Sigmoid colon (tissue), 6 donors: ENCODE measurements at regions not wholly inside any gene's neighbourhood (a gene's known extent, or its start where the extent isn't known, plus 50 kb on each side); places are given as distances from the start of the nearest gene placed in this dataset.

Experiments used
- DNase-seq: peaks from one replicate; pipeline ENCODE4 v3.0.0-alpha.2; 2019
- H3K27ac ChIP-seq, 4 donors: fragments of 200-600 bp; sonication (generic); one replicate each; pipeline ENCODE4 v1.5.1; 2016 to 2019; ENCODE audit warnings: mild to moderate bottlenecking in 1 of 4
- H3K27me3 ChIP-seq, 3 donors: fragments of 200-600 bp; sonication (generic); one replicate each; pipeline ENCODE4 v1.5.1; 2019; ENCODE audit warnings: mild to moderate bottlenecking in 1 of 3
- H3K36me3 ChIP-seq, 4 donors: fragments of 200-600 bp; sonication (generic); one replicate each; pipeline ENCODE4 v1.5.1; 2016 to 2019
- H3K4me1 ChIP-seq, 4 donors: fragments of 200-600 bp; sonication (generic); one replicate each; pipeline ENCODE4 v1.5.1; 2017 to 2019
- H3K4me3 ChIP-seq, 4 donors: fragments of 200-600 bp; sonication (generic); one replicate each; pipeline ENCODE4 v1.5.1; 2017 to 2019; ENCODE audit warnings: mild to moderate bottlenecking in 2 of 4, moderate library complexity in 1 of 4
- H3K9me3 ChIP-seq, 4 donors: fragments of 200-600 bp in 3 of 4; sonication (generic) in 3 of 4; one replicate each; pipeline versions ENCODE4 v1.5.1 to v1.6.1; 2013 to 2019
- CTCF ChIP-seq, 4 experiments: fragments of 450-650 bp in 3 of 4; fragments of 200-600 bp in 1 of 4; IDR thresholded peaks; one replicate each; pipeline ENCODE4 v1.5.1; 2016 to 2019; ENCODE audit warnings: antibody characterized with exemption in 4 of 4, mild to moderate bottlenecking in 3 of 4, moderate library complexity in 2 of 4
- EP300 ChIP-seq, 4 donors: sonication (generic); formaldehyde crosslinking; IDR thresholded peaks; one replicate each; pipeline ENCODE4 v1.6.1; 2017; ENCODE audit warnings: antibody characterized with exemption in 4 of 4
- POLR2A ChIP-seq, 2 donors: fragments of 450-650 bp; IDR thresholded peaks; one replicate each; pipeline ENCODE4 v1.6.1; 2016; ENCODE audit warnings: antibody characterized with exemption in 2 of 2, mild to moderate bottlenecking in 2 of 2, moderate library complexity in 2 of 2
- POLR2AphosphoS5 ChIP-seq, 4 donors: sonication (generic); formaldehyde crosslinking; IDR thresholded peaks; one replicate each; pipeline ENCODE4 v1.6.1; 2017; ENCODE audit warnings: antibody characterized with exemption in 4 of 4
- WGBS, 2 donors: extraction: QIAGEN DNeasy Blood & Tissue Kit; methylation state at CpG; one replicate each; pipeline ENCODE4 v1.1.7; 2013; 5-methylcytosine and 5-hydroxymethylcytosine counted together
- intact Hi-C: fragments of 100-400 bp; cut with DNase I; formaldehyde crosslinking; loops from one replicate; pipeline ENCODE4 v1.15.1; 2023
- donor health status: healthy with polysubstance abuse.
- donor health status: healthy.

- Histone ChIP-seq H3K9me3 (no peaks in the 10 kb centered on the region), H3K4me1 (no peaks in the 10 kb centered on the region), H3K36me3 (no peaks in the 10 kb centered on the region), H3K27ac (no peak overlapping the region), H3K4me3 (no peak overlapping the region), H3K27me3 (peaks cover 0 to 3% (median 0%) of the 10 kb centered on the region in 3 donors)
- no peak for DNase-seq
- intact Hi-C loops = no loop called here
- WGBS, 2 donors = 70 to 80% methylated on average over 4 of the region's 4 CpGs
- TF ChIP-seq EP300 (IDR thresholded peaks at IDR 0.05) = no peak
- TF ChIP-seq POLR2AphosphoS5 (IDR thresholded peaks at IDR 0.05) = no peak
- TF ChIP-seq POLR2A (IDR thresholded peaks at IDR 0.05) = no peak
- TF ChIP-seq CTCF (IDR thresholded peaks at IDR 0.05) = no peak
These were observed 281.2 kb downstream of the SKAP2 start for GRCh38 chr7:26583094-26583648.

GRCh38 chr7:26584326-26584725, 280.1 kb downstream of the SKAP2 start:
- no peaks in the 10 kb centered on the region for H3K9me3 ChIP-seq
- no peak for TF ChIP-seq POLR2A (IDR thresholded peaks at IDR 0.05)
- no peak for TF ChIP-seq POLR2AphosphoS5 (IDR thresholded peaks at IDR 0.05)
- TF ChIP-seq CTCF (IDR thresholded peaks at IDR 0.05) = no peak
- no peak for TF ChIP-seq EP300 (IDR thresholded peaks at IDR 0.05)
- WGBS, 2 donors = 80 to 91% methylated on average over 2 of the region's 2 CpGs
- H3K4me1 ChIP-seq = no peaks in the 10 kb centered on the region
- no peaks in the 10 kb centered on the region for H3K36me3 ChIP-seq
- no peak overlapping the region for H3K27ac ChIP-seq
- peaks cover 0 to 3% (median 0%) of the 10 kb centered on the region in 3 donors for H3K27me3 ChIP-seq
- intact Hi-C loops = no loop called here
- H3K4me3 ChIP-seq = no peak overlapping the region
- DNase-seq = no peak

- DNase-seq = no peak
- Histone ChIP-seq H3K9me3 (no peaks in the 10 kb centered on the region), H3K36me3 (no peaks in the 10 kb centered on the region), H3K4me3 (no peak overlapping the region), H3K27ac (no peak overlapping the region), H3K4me1 (no peaks in the 10 kb centered on the region), H3K27me3 (peaks cover 0 to 3% (median 0%) of the 10 kb centered on the region in 3 donors)
- 16 to 57% methylated on average over 9 of the region's 9 CpGs for WGBS, 2 donors
- TF ChIP-seq EP300 (IDR thresholded peaks at IDR 0.05) (no peak), POLR2AphosphoS5 (IDR thresholded peaks at IDR 0.05) (no peak), CTCF (IDR thresholded peaks at IDR 0.05) (no peak), POLR2A (IDR thresholded peaks at IDR 0.05) (no peak)
- intact Hi-C loops = no loop called here
These were observed 279.3 kb downstream of the SKAP2 start for GRCh38 chr7:26584987-26585665.

GRCh38 chr7:26587536-26587935, 276.9 kb downstream of the SKAP2 start:
- peaks cover 0 to 2% (median 0%) of the 10 kb centered on the region in 4 donors for H3K4me1 ChIP-seq
- DNase-seq = no peak
- H3K36me3 ChIP-seq = no peaks in the 10 kb centered on the region
- no peak for TF ChIP-seq EP300 (IDR thresholded peaks at IDR 0.05)
- TF ChIP-seq POLR2A (IDR thresholded peaks at IDR 0.05) = no peak
- TF ChIP-seq CTCF (IDR thresholded peaks at IDR 0.05) = no peak
- TF ChIP-seq POLR2AphosphoS5 (IDR thresholded peaks at IDR 0.05) = no peak
- WGBS, 2 donors = 67 to 87% methylated on average over 10 of the region's 10 CpGs
- intact Hi-C loops = no loop called here
- H3K27me3 ChIP-seq = peaks cover 0 to 3% (median 0%) of the 10 kb centered on the region in 3 donors
- no peak overlapping the region for H3K27ac ChIP-seq
- no peaks in the 10 kb centered on the region for H3K9me3 ChIP-seq
- H3K4me3 ChIP-seq = no peak overlapping the region
